ENCODE measurements at regions not wholly inside any gene's neighbourhood (a gene's known extent, or its start where the extent isn't known, plus 50 kb on each side); places are given as distances from the start of the nearest gene placed in this dataset.
A peak's percentile ranks its signal among the peaks of the same experiment; 100 is the strongest.
"Not testable (repeated sequence)": the region's sequence is repeated elsewhere in the genome, so short reads cannot be mapped to it uniquely, and the experiment has no call there.

GRCh38 chr5:134471858-134472449 lies 53.5 kb upstream of the JADE2 start:
- not testable (repeated sequence) for DNase-seq (ENCODE audit: low read depth)

- no peak for DNase-seq (ENCODE audit: low read depth)
Measured at GRCh38 chr5:134468921-134469400, 56.5 kb upstream of the JADE2 start.

GRCh38 chr5:134467231-134467630 lies 55.5 kb upstream of the CDKN2AIPNL start:
- no peak for DNase-seq (ENCODE audit: low read depth)

- DNase-seq (ENCODE audit: low read depth) = no peak
Measured at GRCh38 chr5:134466241-134467069, 54.8 kb upstream of the CDKN2AIPNL start.

GRCh38 chr5:134465816-134466240 lies 54.1 kb upstream of the CDKN2AIPNL start:
- peak; percentile 10 for DNase-seq (ENCODE audit: low read depth)

GRCh38 chr5:134464988-134465815 lies 53.5 kb upstream of the CDKN2AIPNL start:
- no peak for DNase-seq (ENCODE audit: low read depth)

- no peak for DNase-seq (ENCODE audit: low read depth)
Measured at GRCh38 chr5:134463991-134464760, 52.5 kb upstream of the CDKN2AIPNL start.

- no peak for DNase-seq (ENCODE audit: low read depth)
Measured at GRCh38 chr5:134463176-134463720, 51.6 kb upstream of the CDKN2AIPNL start.

GRCh38 chr5:134462761-134463160 lies 51.1 kb upstream of the CDKN2AIPNL start:
- DNase-seq (ENCODE audit: low read depth) = no peak

- no peak for DNase-seq (ENCODE audit: low read depth)
Measured at GRCh38 chr5:134462047-134462575, 50.4 kb upstream of the CDKN2AIPNL start.
